ENCODE measurements at regions not wholly inside any gene's neighbourhood (a gene's known extent, or its start where the extent isn't known, plus 50 kb on each side); places are given as distances from the start of the nearest gene placed in this dataset.
"Not testable (repeated sequence)": the region's sequence is repeated elsewhere in the genome, so short reads cannot be mapped to it uniquely, and the experiment has no call there.

GRCh38 chr18:8988260-8988871 lies 114.1 kb upstream of the NDUFV2 start:
- ChIA-PET POLR2A (interaction anchor here (0.7 to 0.8 kb wide), 2 partner anchors 550 to 1574 kb away, joined by 3 read pairs; no protein-coding TSS in a partner anchor), CTCF (interaction anchor here (0.7 to 3.8 kb wide), 48 partner anchors 9 to 620 kb away, joined by 3 to 46 read pairs (median 4); no protein-coding TSS in a partner anchor)
- intact Hi-C loops (cut with micrococcal nuclease) = loop anchor here (2.0 to 5.0 kb wide), 2 partner anchors 292 to 336 kb away; no protein-coding TSS in a partner anchor
- Mint-ChIP-seq H3K27ac (no peak overlapping the region), H3K36me3 (ENCODE audit: low read depth) (no peaks in the 10 kb centered on the region), H3K27me3 (peaks cover 6% of the 10 kb centered on the region), H3K4me1 (ENCODE audit: low read depth) (no peaks in the 10 kb centered on the region), H3K4me3 (no peak overlapping the region), H3K9me3 (no peaks in the 10 kb centered on the region)
- ATAC-seq (peak; percentile 74), DNase-seq (peak; percentile 65)
- peak; percentile 80 for TF ChIP-seq CTCF (IDR thresholded peaks at IDR 0.05)

DNA sequence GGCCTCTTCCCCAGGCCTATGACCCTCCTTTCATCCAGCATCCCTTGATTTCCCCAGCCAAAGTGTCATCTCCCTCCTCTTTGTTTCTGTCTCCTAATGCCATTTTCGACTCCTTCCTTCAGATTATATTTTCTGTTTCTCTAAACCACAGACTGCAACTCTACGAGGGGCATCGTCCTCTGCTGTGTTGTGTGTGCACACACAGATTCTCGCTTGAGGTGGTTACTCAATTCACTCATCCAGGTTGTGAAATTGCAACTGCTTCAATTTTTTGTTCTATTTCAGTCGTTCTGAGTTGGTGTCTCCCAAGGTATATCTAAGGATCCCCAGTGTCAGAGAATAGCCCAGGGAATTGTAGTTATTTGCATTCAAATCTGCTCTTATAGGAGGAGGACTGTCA lies 113.5 kb upstream of the NDUFV2 start:
- TF ChIP-seq CTCF (IDR thresholded peaks at IDR 0.05) = no peak
- H3K4me3 Mint-ChIP-seq = no peak overlapping the region
- H3K36me3 Mint-ChIP-seq (ENCODE audit: low read depth) = no peaks in the 10 kb centered on the region
- intact Hi-C loops (cut with micrococcal nuclease) = loop anchor here (2.0 to 5.0 kb wide), 2 partner anchors 292 to 337 kb away; no protein-coding TSS in a partner anchor
- peaks cover 6% of the 10 kb centered on the region for H3K27me3 Mint-ChIP-seq
- no peaks in the 10 kb centered on the region for H3K4me1 Mint-ChIP-seq (ENCODE audit: low read depth)
- ChIA-PET POLR2A (interaction anchor here (0.7 kb wide), 1 partner anchor 550 kb away, joined by 3 read pairs; no protein-coding TSS in a partner anchor), CTCF (interaction anchor here (0.7 to 3.8 kb wide), 4 partner anchors 293 to 510 kb away, joined by 3 to 46 read pairs (median 26); no protein-coding TSS in a partner anchor)
- no peak overlapping the region for H3K27ac Mint-ChIP-seq
- ATAC-seq = no peak
- H3K9me3 Mint-ChIP-seq = no peaks in the 10 kb centered on the region
- no peak for DNase-seq

DNA sequence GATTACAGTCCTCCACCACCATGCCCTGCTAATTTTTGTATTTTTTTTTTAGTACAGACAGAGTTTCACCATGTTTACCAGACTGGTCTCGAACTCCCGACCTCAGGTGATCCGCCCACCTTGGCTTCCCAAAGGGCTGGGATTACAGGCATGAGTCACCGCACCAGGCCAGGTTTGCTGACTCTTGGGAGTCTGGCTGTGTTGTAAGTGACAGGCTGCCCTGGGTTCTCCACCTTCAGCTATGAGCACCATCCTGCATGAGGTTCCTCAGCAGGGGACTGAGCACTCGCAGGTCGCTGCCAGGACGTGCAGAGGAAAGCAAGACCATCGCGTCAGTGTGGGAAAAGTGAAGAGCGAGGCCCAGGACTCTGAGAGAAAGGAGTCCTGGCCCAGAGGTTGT lies 112.6 kb upstream of the NDUFV2 start:
- H3K4me3 Mint-ChIP-seq = no peak overlapping the region
- no peak overlapping the region for H3K27ac Mint-ChIP-seq
- CTCF ChIA-PET = interaction anchor here (3.6 kb wide), 1 partner anchor 294 kb away, joined by 46 read pairs; no protein-coding TSS in a partner anchor
- no peaks in the 10 kb centered on the region for H3K4me1 Mint-ChIP-seq (ENCODE audit: low read depth)
- no peaks in the 10 kb centered on the region for H3K9me3 Mint-ChIP-seq
- ATAC-seq (no peak), DNase-seq (no peak)
- POLR2A ChIA-PET = no interaction called here
- H3K27me3 Mint-ChIP-seq = peaks cover 6% of the 10 kb centered on the region
- TF ChIP-seq CTCF (IDR thresholded peaks at IDR 0.05) = no peak
- intact Hi-C loops (cut with micrococcal nuclease) = loop anchor here (2.0 to 5.0 kb wide), 2 partner anchors 293 to 338 kb away; no protein-coding TSS in a partner anchor
- no peaks in the 10 kb centered on the region for H3K36me3 Mint-ChIP-seq (ENCODE audit: low read depth)

GRCh38 chr18:8990276-8991031 lies 112.0 kb upstream of the NDUFV2 start:
- intact Hi-C loops (cut with micrococcal nuclease) = no loop called here
- no peaks in the 10 kb centered on the region for H3K36me3 Mint-ChIP-seq (ENCODE audit: low read depth)
- no peaks in the 10 kb centered on the region for H3K4me1 Mint-ChIP-seq (ENCODE audit: low read depth)
- peaks cover 6% of the 10 kb centered on the region for H3K27me3 Mint-ChIP-seq
- ATAC-seq (no peak), DNase-seq (no peak)
- H3K27ac Mint-ChIP-seq = no peak overlapping the region
- no peak overlapping the region for H3K4me3 Mint-ChIP-seq
- ChIA-PET CTCF (no interaction called here), POLR2A (no interaction called here)
- TF ChIP-seq CTCF (IDR thresholded peaks at IDR 0.05) = no peak
- no peaks in the 10 kb centered on the region for H3K9me3 Mint-ChIP-seq

GRCh38 chr18:8991155-8991554 lies 111.3 kb upstream of the NDUFV2 start:
- no peak for TF ChIP-seq CTCF (IDR thresholded peaks at IDR 0.05)
- Mint-ChIP-seq H3K27me3 (peaks cover 6% of the 10 kb centered on the region), H3K9me3 (no peaks in the 10 kb centered on the region), H3K4me3 (no peak overlapping the region), H3K27ac (no peak overlapping the region), H3K4me1 (ENCODE audit: low read depth) (no peaks in the 10 kb centered on the region), H3K36me3 (ENCODE audit: low read depth) (no peaks in the 10 kb centered on the region)
- intact Hi-C loops (cut with micrococcal nuclease) = no loop called here
- POLR2A ChIA-PET = no interaction called here
- CTCF ChIA-PET = interaction anchor here (2.1 kb wide), 1 partner anchor 7 kb away, joined by 7 read pairs; no protein-coding TSS in a partner anchor
- ATAC-seq = no peak
- no peak for DNase-seq

GRCh38 chr18:8992500-8992899 lies 110.0 kb upstream of the NDUFV2 start:
- CTCF ChIA-PET = interaction anchor here (1.2 to 2.1 kb wide), 2 partner anchors 9 to 338 kb away, joined by 4 to 7 read pairs; no protein-coding TSS in a partner anchor
- intact Hi-C loops (cut with micrococcal nuclease) = not testable (repeated sequence)

More at GRCh38 chr18:8992500-8992899, 110.0 kb upstream of the NDUFV2 start:
- H3K36me3 Mint-ChIP-seq (ENCODE audit: low read depth); H3K27me3 Mint-ChIP-seq; DNase-seq; H3K9me3 Mint-ChIP-seq; ATAC-seq; POLR2A ChIA-PET; H3K4me1 Mint-ChIP-seq (ENCODE audit: low read depth); H3K27ac Mint-ChIP-seq; H3K4me3 Mint-ChIP-seq: not testable (repeated sequence)
